PC-9 (cell line): ENCODE measurements at regions not wholly inside any gene's neighbourhood (a gene's known extent, or its start where the extent isn't known, plus 50 kb on each side); places are given as distances from the start of the nearest gene placed in this dataset.

Source experiments
- BruUV-seq: library from RNA; stranded (reverse); fragments of 400-500 nt; replicated peaks from 2 replicates; lab custom pipeline; 2021; lab: Mats Ljungman, UMichigan
- CTCF ChIA-PET: fragments of 300-600 bp; sonication (Branson Sonifier 250); formaldehyde crosslinking; loops from one replicate; lab custom pipeline; 2022; ENCODE audit warnings: antibody characterized with exemption; lab: Charles Lee
- POLR2A ChIA-PET: fragments of 300-600 bp; sonication (Branson Sonifier 250); formaldehyde crosslinking; loops from one replicate; lab custom pipeline; 2022; ENCODE audit warnings: antibody characterized with exemption; ENCODE audit not compliant: unreplicated experiment; lab: Charles Lee
- DNase-seq, 2 experiments: peaks; one replicate each; pipeline versions ENCODE4 v3.0.0 to v3.0.0-alpha.2; 2015 to 2022; ENCODE audit warnings: mixed read lengths in 1 of 2
- H2AFZ ChIP-seq: fragments of 200-600 bp; sonication (generic); 2 replicates; pipeline ENCODE4 v1.8.1; 2017; ENCODE audit warnings: antibody characterized with exemption
- H3F3A ChIP-seq: fragments of 200-600 bp; sonication (generic); 2 replicates; pipeline ENCODE4 v1.8.1; 2017; ENCODE audit warnings: antibody characterized with exemption, mild to moderate bottlenecking, low read depth; ENCODE audit not compliant: insufficient read depth
- H3K27ac ChIP-seq: fragments of 200-600 bp; sonication (generic); 2 replicates; pipeline ENCODE4 v1.6.1; 2016; ENCODE audit warnings: mixed run types
- H3K27me3 ChIP-seq: fragments of 200-600 bp; sonication (generic); 2 replicates; pipeline ENCODE4 v1.6.1; 2016; ENCODE audit warnings: low read depth, mixed run types; ENCODE audit not compliant: insufficient read depth
- H3K36me3 ChIP-seq: fragments of 200-600 bp; sonication (generic); 2 replicates; pipeline ENCODE4 v1.6.1; 2016; ENCODE audit warnings: low read depth, mixed run types
- H3K4me1 ChIP-seq: fragments of 200-600 bp; sonication (generic); replicated peaks from 2 replicates; pipeline ENCODE4 v1.6.1; 2016; ENCODE audit warnings: mixed run types; ENCODE audit not compliant: insufficient read depth
- H3K4me2 ChIP-seq: fragments of 200-600 bp; sonication (generic); 2 replicates; pipeline ENCODE4 v1.6.1; 2017; ENCODE audit warnings: mixed run types
- H3K4me3 ChIP-seq: fragments of 200-600 bp; sonication (generic); 2 replicates; pipeline ENCODE4 v1.6.1; 2016; ENCODE audit warnings: mixed run types
- H3K79me2 ChIP-seq: fragments of 200-600 bp; sonication (generic); 2 replicates; pipeline ENCODE4 v1.6.1; 2017; ENCODE audit warnings: low read depth, mixed run types
- H3K9me2 ChIP-seq: fragments of 200-600 bp; sonication (generic); 2 replicates; pipeline ENCODE4 v1.8.1; 2017; ENCODE audit warnings: mild to moderate bottlenecking; ENCODE audit not compliant: insufficient read depth
- H3K9me3 ChIP-seq: fragments of 200-600 bp; sonication (generic); 2 replicates; pipeline ENCODE4 v1.8.1; 2016; ENCODE audit warnings: low read depth; ENCODE audit not compliant: insufficient read depth
- H4K20me1 ChIP-seq: fragments of 200-600 bp; sonication (generic); 2 replicates; pipeline ENCODE4 v1.8.1; 2017; ENCODE audit not compliant: insufficient read depth
- EZH2 ChIP-seq: fragments of 200-600 bp; sonication (generic); IDR thresholded peaks from 2 replicates; pipeline ENCODE4 v1.8.0; 2017; ENCODE audit warnings: antibody characterized with exemption, low read depth
- intact Hi-C: fragments of 100-400 bp; cut with micrococcal nuclease; formaldehyde crosslinking; loops from one replicate; pipeline ENCODE4 v1.10.0; 2022; ENCODE audit not compliant: unreplicated experiment
- TF ChIP-seq, protein P1 (sequence below): fragments of 200-600 bp; sonication (generic); conservative IDR thresholded peaks from 2 replicates; pipeline ENCODE4 v1.6.1; 2017; ENCODE audit warnings: mixed run types, antibody characterized with exemption, mild to moderate bottlenecking, moderate library complexity

DNA sequence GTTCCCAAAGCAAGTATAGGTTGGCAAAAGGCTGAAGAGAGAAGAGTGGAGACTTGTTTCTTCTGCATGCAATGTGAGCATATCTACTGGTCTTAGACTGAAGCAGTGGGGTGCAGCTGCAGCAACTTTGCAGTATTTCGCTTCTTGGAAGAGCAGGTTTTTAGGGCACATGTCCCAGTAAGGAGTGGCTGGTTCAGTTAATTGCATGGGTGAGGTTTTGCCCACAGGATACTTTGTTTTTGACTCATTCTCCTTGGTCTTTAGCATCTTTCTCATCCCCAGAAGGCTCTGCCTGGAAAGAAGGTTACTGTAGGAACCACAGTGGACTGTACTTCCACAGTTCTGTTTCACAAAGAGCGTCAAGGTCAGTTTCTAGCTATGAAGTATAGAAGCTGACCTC lies 68.0 kb upstream of the NR3C2 start:
- Histone ChIP-seq H3K27ac (no peak overlapping the region), H3K27me3 (no peaks in the 10 kb centered on the region), H3K4me1 (no peaks in the 10 kb centered on the region), H3K9me2 (no peaks in the 10 kb centered on the region), H3K79me2 (no peaks in the 10 kb centered on the region), H3K4me2 (no peak overlapping the region), H3K9me3 (no peaks in the 10 kb centered on the region), H3F3A (no peaks in the 10 kb centered on the region), H2AFZ (no peak overlapping the region), H3K4me3 (no peak overlapping the region), H4K20me1 (no peaks in the 10 kb centered on the region), H3K36me3 (no peaks in the 10 kb centered on the region)
- TF ChIP-seq, protein P1, sequence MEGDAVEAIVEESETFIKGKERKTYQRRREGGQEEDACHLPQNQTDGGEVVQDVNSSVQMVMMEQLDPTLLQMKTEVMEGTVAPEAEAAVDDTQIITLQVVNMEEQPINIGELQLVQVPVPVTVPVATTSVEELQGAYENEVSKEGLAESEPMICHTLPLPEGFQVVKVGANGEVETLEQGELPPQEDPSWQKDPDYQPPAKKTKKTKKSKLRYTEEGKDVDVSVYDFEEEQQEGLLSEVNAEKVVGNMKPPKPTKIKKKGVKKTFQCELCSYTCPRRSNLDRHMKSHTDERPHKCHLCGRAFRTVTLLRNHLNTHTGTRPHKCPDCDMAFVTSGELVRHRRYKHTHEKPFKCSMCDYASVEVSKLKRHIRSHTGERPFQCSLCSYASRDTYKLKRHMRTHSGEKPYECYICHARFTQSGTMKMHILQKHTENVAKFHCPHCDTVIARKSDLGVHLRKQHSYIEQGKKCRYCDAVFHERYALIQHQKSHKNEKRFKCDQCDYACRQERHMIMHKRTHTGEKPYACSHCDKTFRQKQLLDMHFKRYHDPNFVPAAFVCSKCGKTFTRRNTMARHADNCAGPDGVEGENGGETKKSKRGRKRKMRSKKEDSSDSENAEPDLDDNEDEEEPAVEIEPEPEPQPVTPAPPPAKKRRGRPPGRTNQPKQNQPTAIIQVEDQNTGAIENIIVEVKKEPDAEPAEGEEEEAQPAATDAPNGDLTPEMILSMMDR = no peak
- TF ChIP-seq EZH2 = no peak
- ChIA-PET POLR2A (no interaction called here), CTCF (no interaction called here)
- intact Hi-C loops = no loop called here
- BruUV-seq = no TSS peak
- no peak for DNase-seq

DNA sequence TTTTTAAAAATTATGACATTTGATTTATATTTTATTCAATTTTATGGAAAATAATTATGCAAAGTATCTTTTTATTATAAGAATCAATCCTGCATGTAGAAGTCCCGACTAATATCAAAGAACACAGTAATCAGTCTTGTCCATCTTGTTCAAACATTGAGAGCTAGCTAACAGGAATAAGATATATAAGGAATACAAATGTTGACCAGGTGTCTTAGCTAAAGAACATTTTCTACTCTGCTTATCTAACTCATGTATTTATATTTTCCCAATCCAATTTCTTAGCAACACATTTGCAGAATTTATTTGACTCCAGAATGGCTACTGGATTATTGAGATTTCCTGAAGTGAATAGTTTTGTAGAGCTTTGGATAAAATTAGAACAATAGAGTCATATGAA lies 61.5 kb upstream of the NR3C2 start:
- H3K27ac ChIP-seq = no peak overlapping the region
- H3K4me2 ChIP-seq = no peak overlapping the region
- no peak overlapping the region for H3K4me3 ChIP-seq
- intact Hi-C loops = no loop called here
- CTCF ChIA-PET = no interaction called here
- no peaks in the 10 kb centered on the region for H4K20me1 ChIP-seq
- no peaks in the 10 kb centered on the region for H3K79me2 ChIP-seq
- POLR2A ChIA-PET = interaction anchor here (0.6 kb wide), 1 partner anchor 632 kb away, joined by 6 read pairs; no protein-coding TSS in a partner anchor
- BruUV-seq = no TSS peak
- H2AFZ ChIP-seq = no peak overlapping the region
- H3K36me3 ChIP-seq = no peaks in the 10 kb centered on the region
- no peaks in the 10 kb centered on the region for H3F3A ChIP-seq
- H3K9me2 ChIP-seq = no peaks in the 10 kb centered on the region
- no peaks in the 10 kb centered on the region for H3K9me3 ChIP-seq
- no peaks in the 10 kb centered on the region for H3K4me1 ChIP-seq
- no peak for TF ChIP-seq EZH2
- TF ChIP-seq, protein P1 = no peak
- H3K27me3 ChIP-seq = no peaks in the 10 kb centered on the region
- no peak for DNase-seq

DNA sequence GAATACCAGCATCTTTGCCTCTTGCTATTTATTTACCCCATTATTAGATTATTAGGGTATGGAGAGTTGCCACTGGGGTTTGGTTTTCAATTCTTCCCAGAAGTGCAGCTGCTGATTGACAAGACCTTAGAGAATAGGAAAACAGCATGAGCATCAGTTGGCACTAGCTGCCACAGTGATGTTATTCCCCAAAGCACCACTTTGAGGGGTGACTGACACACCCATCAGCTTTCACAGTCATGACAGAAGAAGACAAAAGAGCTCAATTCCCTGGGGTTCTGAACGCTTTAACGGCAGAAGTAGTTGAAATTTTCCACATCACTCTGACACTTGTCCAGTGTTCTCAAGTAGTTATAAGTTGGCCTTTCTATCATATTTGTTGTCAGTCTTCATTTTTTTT lies 55.0 kb upstream of the NR3C2 start:
- no peaks in the 10 kb centered on the region for H4K20me1 ChIP-seq
- no peak overlapping the region for H3K4me3 ChIP-seq
- POLR2A ChIA-PET = interaction anchor here (0.7 kb wide), 1 partner anchor 217 kb away, joined by 6 read pairs; no protein-coding TSS in a partner anchor
- H3F3A ChIP-seq = no peaks in the 10 kb centered on the region
- H3K27me3 ChIP-seq = no peaks in the 10 kb centered on the region
- DNase-seq = no peak
- H3K4me2 ChIP-seq = no peak overlapping the region
- H3K79me2 ChIP-seq = no peaks in the 10 kb centered on the region
- H3K9me3 ChIP-seq = no peaks in the 10 kb centered on the region
- H3K9me2 ChIP-seq = no peaks in the 10 kb centered on the region
- TF ChIP-seq, protein P1 = no peak
- no peak for TF ChIP-seq EZH2
- no peaks in the 10 kb centered on the region for H3K36me3 ChIP-seq
- CTCF ChIA-PET = no interaction called here
- no peak overlapping the region for H3K27ac ChIP-seq
- no peaks in the 10 kb centered on the region for H3K4me1 ChIP-seq
- intact Hi-C loops = no loop called here
- BruUV-seq = no TSS peak
- no peak overlapping the region for H2AFZ ChIP-seq
